ENCODE measurements at regions not wholly inside any gene's neighbourhood (a gene's known extent, or its start where the extent isn't known, plus 50 kb on each side); places are given as distances from the start of the nearest gene placed in this dataset.
"Not testable (repeated sequence)": the region's sequence is repeated elsewhere in the genome, so short reads cannot be mapped to it uniquely, and the experiment has no call there.

- DNase-seq = peak; percentile 42
Measured at GRCh38 chr11:71638801-71639519, 56.3 kb upstream of the KRTAP5-11 start.

- not testable (repeated sequence) for DNase-seq
Measured at GRCh38 chr11:71639520-71639849, 56.8 kb upstream of the KRTAP5-11 start.

GRCh38 chr11:71639916-71640315 is 57.2 kb upstream of the KRTAP5-11 start:
- DNase-seq = not testable (repeated sequence)

- not testable (repeated sequence) for DNase-seq
Measured at GRCh38 chr11:71647078-71647477, 64.4 kb upstream of the KRTAP5-11 start.

GRCh38 chr11:71652998-71653397 is 70.3 kb upstream of the KRTAP5-11 start:
- DNase-seq = not testable (repeated sequence)

- not testable (repeated sequence) for DNase-seq
Measured at GRCh38 chr11:71654423-71654822, 71.7 kb upstream of the KRTAP5-11 start.

GRCh38 chr11:71655041-71655440 is 72.4 kb upstream of the KRTAP5-11 start:
- DNase-seq = not testable (repeated sequence)

- DNase-seq = not testable (repeated sequence)
Measured at GRCh38 chr11:71656513-71656912, 73.8 kb upstream of the KRTAP5-11 start.

- not testable (repeated sequence) for DNase-seq
Measured at GRCh38 chr11:71664941-71665340, 82.3 kb upstream of the KRTAP5-11 start.

- not testable (repeated sequence) for DNase-seq
Measured at GRCh38 chr11:71698110-71698509, 115.4 kb upstream of the KRTAP5-11 start.

- DNase-seq = not testable (repeated sequence)
Measured at GRCh38 chr11:71698961-71699360, 116.3 kb upstream of the KRTAP5-11 start.

- DNase-seq = not testable (repeated sequence)
Measured at GRCh38 chr11:71701435-71702291, 119.0 kb upstream of the KRTAP5-11 start.

- DNase-seq = not testable (repeated sequence)
Measured at GRCh38 chr11:71705086-71705737, 122.5 kb upstream of the KRTAP5-11 start.

GRCh38 chr11:71705738-71706432 is 123.2 kb upstream of the KRTAP5-11 start:
- not testable (repeated sequence) for DNase-seq

- DNase-seq = not testable (repeated sequence)
Measured at GRCh38 chr11:71707083-71707482, 124.4 kb upstream of the KRTAP5-11 start.

- DNase-seq = not testable (repeated sequence)
Measured at GRCh38 chr11:71709541-71709940, 123.5 kb upstream of the DEFB108B start.

- peak; percentile 72 for DNase-seq
Measured at GRCh38 chr11:71710171-71710671, 122.8 kb upstream of the DEFB108B start.

- DNase-seq = not testable (repeated sequence)
Measured at GRCh38 chr11:71710701-71711385, 122.2 kb upstream of the DEFB108B start.

GRCh38 chr11:71712350-71712749 is 120.7 kb upstream of the DEFB108B start:
- not testable (repeated sequence) for DNase-seq

GRCh38 chr11:71712846-71713245 is 120.2 kb upstream of the DEFB108B start:
- DNase-seq = not testable (repeated sequence)

GRCh38 chr11:71714510-71714909 is 118.5 kb upstream of the DEFB108B start:
- DNase-seq = not testable (repeated sequence)

- not testable (repeated sequence) for DNase-seq
Measured at GRCh38 chr11:71721840-71722239, 111.2 kb upstream of the DEFB108B start.

Measured in central memory CD4-positive, alpha-beta T cell (primary cell).